ENCODE measurements at regions not wholly inside any gene's neighbourhood (a gene's known extent, or its start where the extent isn't known, plus 50 kb on each side); places are given as distances from the start of the nearest gene placed in this dataset.

GRCh38 chr17:12457493-12457892 lies 208.2 kb upstream of the MYOCD start:
- no peak for DNase-seq

GRCh38 chr17:12459736-12460135 lies 206.0 kb upstream of the MYOCD start:
- no peak for DNase-seq

GRCh38 chr17:12463102-12463501 lies 202.6 kb upstream of the MYOCD start:
- DNase-seq: no peak

- DNase-seq: no peak
These were observed 193.2 kb upstream of the MYOCD start for GRCh38 chr17:12472252-12473173.

- no peak for DNase-seq
These were observed 187.4 kb upstream of the MYOCD start for GRCh38 chr17:12478311-12478710.

GRCh38 chr17:12485361-12485906 lies 180.3 kb upstream of the MYOCD start:
- no peak for DNase-seq

- DNase-seq: no peak
These were observed 176.4 kb upstream of the MYOCD start for GRCh38 chr17:12489325-12489724.

GRCh38 chr17:12492450-12492849 lies 173.2 kb upstream of the MYOCD start:
- DNase-seq: no peak

GRCh38 chr17:12505866-12506265 lies 159.8 kb upstream of the MYOCD start:
- no peak for DNase-seq

GRCh38 chr17:12507026-12507595 lies 158.6 kb upstream of the MYOCD start:
- no peak for DNase-seq

- no peak for DNase-seq
These were observed 155.9 kb upstream of the MYOCD start for GRCh38 chr17:12509801-12510200.

- no peak for DNase-seq
These were observed 155.2 kb upstream of the MYOCD start for GRCh38 chr17:12510535-12510934.

- no peak for DNase-seq
These were observed 152.9 kb upstream of the MYOCD start for GRCh38 chr17:12512694-12513355.

GRCh38 chr17:12514596-12514995 lies 151.1 kb upstream of the MYOCD start:
- no peak for DNase-seq

GRCh38 chr17:12519956-12520594 lies 145.6 kb upstream of the MYOCD start:
- DNase-seq: no peak

- no peak for DNase-seq
These were observed 144.3 kb upstream of the MYOCD start for GRCh38 chr17:12521416-12521815.

GRCh38 chr17:12522336-12522735 lies 143.4 kb upstream of the MYOCD start:
- no peak for DNase-seq

GRCh38 chr17:12522743-12523183 lies 142.9 kb upstream of the MYOCD start:
- no peak for DNase-seq

- no peak for DNase-seq
These were observed 142.4 kb upstream of the MYOCD start for GRCh38 chr17:12523244-12523643.

- no peak for DNase-seq
These were observed 137.7 kb upstream of the MYOCD start for GRCh38 chr17:12528036-12528435.

- DNase-seq: no peak
These were observed 135.5 kb upstream of the MYOCD start for GRCh38 chr17:12530161-12530560.

GRCh38 chr17:12536021-12536420 lies 129.7 kb upstream of the MYOCD start:
- DNase-seq: no peak

- no peak for DNase-seq
These were observed 129.2 kb upstream of the MYOCD start for GRCh38 chr17:12536472-12536871.

Data from inflammatory macrophage treated with lipopolysaccharide for 1 hour (primary cell).